ENCODE measurements at regions not wholly inside any gene's neighbourhood (a gene's known extent, or its start where the extent isn't known, plus 50 kb on each side); places are given as distances from the start of the nearest gene placed in this dataset.

GRCh38 chr20:48007351-48007750 is 222.1 kb upstream of the SULF2 start:
- no peak for TF ChIP-seq CTCF (conservative IDR thresholded peaks at IDR 0.05)
- TF ChIP-seq EZH2 (IDR thresholded peaks at IDR 0.05; ENCODE audit: low read depth): no peak
